Activated CD4-positive, alpha-beta T cell treated with anti-CD3 and anti-CD28 coated beads for 36 hours (primary cell): ENCODE measurements at regions not wholly inside any gene's neighbourhood (a gene's known extent, or its start where the extent isn't known, plus 50 kb on each side); places are given as distances from the start of the nearest gene placed in this dataset.

ENCODE experiments used
- ATAC-seq: fragments of 200-7000 bp; cut with Tn5 transposase; one replicate; pipeline ENCODE4 v1.10.0; 2021; ENCODE audit warnings: mild to moderate bottlenecking, moderate library complexity
- CTCF ChIA-PET: fragments of 350-600 bp; sonication (Branson Sonifier 250); formaldehyde crosslinking; loops from one replicate; lab custom pipeline; 2021; ENCODE audit warnings: antibody characterized with exemption; lab: Charles Lee
- POLR2A ChIA-PET: fragments of 350-600 bp; sonication (Branson Sonifier 250); formaldehyde crosslinking; loops from one replicate; lab custom pipeline; 2021; ENCODE audit warnings: antibody characterized with exemption, inconsistent platforms; lab: Charles Lee
- DNase-seq: peaks from one replicate; pipeline ENCODE4 v3.0.0-alpha.2; 2020
- H3K27ac Mint-ChIP-seq: one replicate; pipeline ENCODE4 v1.8.0; 2021; ENCODE audit warnings: mixed read lengths
- H3K27me3 Mint-ChIP-seq: one replicate; pipeline ENCODE4 v1.8.0; 2021; ENCODE audit warnings: mixed read lengths
- H3K36me3 Mint-ChIP-seq: one replicate; pipeline ENCODE4 v1.8.0; 2021; ENCODE audit warnings: low read depth, mixed read lengths
- H3K4me1 Mint-ChIP-seq: one replicate; pipeline ENCODE4 v1.8.0; 2021; ENCODE audit warnings: mixed read lengths
- H3K4me3 Mint-ChIP-seq: one replicate; pipeline ENCODE4 v1.8.0; 2021; ENCODE audit warnings: mild to moderate bottlenecking, moderate library complexity, mixed read lengths
- H3K9me3 Mint-ChIP-seq: one replicate; pipeline ENCODE4 v1.8.0; 2021; ENCODE audit warnings: low read depth, mixed read lengths
- intact Hi-C, 2 experiments: fragments of 100-400 bp; cut with DNase I in 1 of 2; cut with micrococcal nuclease in 1 of 2; formaldehyde crosslinking; loops; one replicate each; pipeline versions ENCODE4 v1.14.2 to v1.15.1; 2022 to 2024; cut with DNase I, micrococcal nuclease

DNA sequence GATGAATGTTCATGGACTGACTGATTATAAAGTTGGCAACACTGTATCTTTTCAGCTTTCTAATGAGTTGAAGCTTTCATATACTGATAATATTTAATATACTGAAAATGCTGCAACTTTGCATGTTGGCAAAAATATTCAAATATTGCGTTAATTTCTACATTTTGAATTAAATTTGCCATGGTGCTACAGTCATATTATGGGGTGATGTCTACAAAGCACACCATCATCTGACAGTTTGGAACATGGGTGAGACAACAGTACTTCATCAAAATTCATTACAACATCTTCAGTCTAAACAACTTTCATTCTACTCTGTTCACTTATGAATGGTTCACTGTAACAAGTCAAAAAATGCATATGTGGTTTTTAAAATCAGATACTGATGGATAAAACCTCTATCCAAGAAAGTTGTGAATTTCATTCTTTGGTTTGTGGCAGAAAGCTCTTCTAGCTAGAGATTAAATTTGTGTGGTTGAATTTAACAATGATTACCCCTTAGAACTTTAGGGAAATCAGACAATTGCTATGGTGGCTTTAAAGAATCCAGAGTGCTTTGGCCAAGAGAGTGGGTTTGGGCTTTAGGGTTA is 136.4 kb downstream of the TMEM26 start:
- ChIA-PET POLR2A (no interaction called here), CTCF (no interaction called here)
- H3K27me3 Mint-ChIP-seq = no peaks in the 10 kb centered on the region
- no peak overlapping the region for H3K4me3 Mint-ChIP-seq
- H3K36me3 Mint-ChIP-seq = no peaks in the 10 kb centered on the region
- ATAC-seq (no peak), DNase-seq (no peak)
- no peak overlapping the region for H3K27ac Mint-ChIP-seq
- intact Hi-C loops = no loop called here
- no peaks in the 10 kb centered on the region for H3K9me3 Mint-ChIP-seq
- peaks cover 15% of the 10 kb centered on the region for H3K4me1 Mint-ChIP-seq

DNA sequence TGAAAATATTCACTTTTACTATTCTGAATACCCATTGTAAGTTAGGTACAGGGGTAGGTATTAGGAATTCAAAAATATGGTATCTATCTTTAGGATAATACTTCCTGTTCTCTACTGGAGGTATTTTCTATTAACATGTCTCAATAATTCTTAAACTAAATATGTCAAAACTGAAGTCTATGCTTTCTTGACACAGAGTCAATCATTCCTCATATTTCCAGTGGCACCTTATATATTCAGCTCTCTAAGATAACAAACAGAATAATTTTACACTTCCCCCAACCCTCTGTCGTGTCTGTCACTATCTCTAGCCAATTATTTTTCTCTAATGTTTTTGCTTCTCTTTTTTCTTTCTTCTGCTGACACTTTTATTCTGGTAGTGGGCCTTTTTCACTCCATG is 138.9 kb downstream of the TMEM26 start:
- ATAC-seq = no peak
- CTCF ChIA-PET = no interaction called here
- no peak for DNase-seq

DNA sequence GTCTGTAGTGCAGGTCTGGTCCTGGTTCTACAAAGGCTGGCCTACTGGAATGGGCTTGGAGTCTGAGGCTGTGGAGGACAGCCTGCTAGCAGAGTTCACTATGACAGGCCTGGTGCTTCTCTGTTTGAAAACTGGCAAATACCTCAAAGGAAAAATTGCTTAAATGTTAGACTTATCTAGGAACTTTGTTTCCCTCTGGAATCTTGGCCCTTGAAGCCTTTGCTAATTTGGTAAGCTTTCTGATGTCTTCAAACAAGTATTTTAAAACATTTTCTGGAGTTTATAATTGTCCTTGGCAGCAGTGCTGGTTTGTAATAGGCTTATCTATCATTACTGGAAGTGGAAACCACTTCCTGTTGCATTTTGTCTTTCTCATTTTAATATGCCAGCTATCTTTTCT is 139.7 kb downstream of the TMEM26 start:
- ATAC-seq (no peak), DNase-seq (no peak)
- H3K4me1 Mint-ChIP-seq = peaks cover 15% of the 10 kb centered on the region
- H3K27me3 Mint-ChIP-seq = no peaks in the 10 kb centered on the region
- POLR2A ChIA-PET = no interaction called here
- H3K36me3 Mint-ChIP-seq = no peaks in the 10 kb centered on the region
- H3K27ac Mint-ChIP-seq = no peak overlapping the region
- H3K4me3 Mint-ChIP-seq = no peak overlapping the region
- CTCF ChIA-PET = no interaction called here
- intact Hi-C loops = no loop called here
- no peaks in the 10 kb centered on the region for H3K9me3 Mint-ChIP-seq

More for the DNA sequence above, 138.9 kb downstream of the TMEM26 start:
- POLR2A ChIA-PET = no interaction called here
- H3K9me3 Mint-ChIP-seq = no peaks in the 10 kb centered on the region
- H3K36me3 Mint-ChIP-seq = no peaks in the 10 kb centered on the region
- no peak overlapping the region for H3K4me3 Mint-ChIP-seq
- H3K27me3 Mint-ChIP-seq = no peaks in the 10 kb centered on the region
- H3K4me1 Mint-ChIP-seq = peaks cover 15% of the 10 kb centered on the region
- no peak overlapping the region for H3K27ac Mint-ChIP-seq
- intact Hi-C loops = no loop called here

GRCh38 chr10:61304746-61305145 is 148.4 kb downstream of the TMEM26 start:
- H3K27me3 Mint-ChIP-seq = no peaks in the 10 kb centered on the region
- H3K9me3 Mint-ChIP-seq = no peaks in the 10 kb centered on the region
- POLR2A ChIA-PET = no interaction called here
- H3K4me1 Mint-ChIP-seq = no peaks in the 10 kb centered on the region
- DNase-seq = no peak
- ATAC-seq = no peak
- no peak overlapping the region for H3K4me3 Mint-ChIP-seq
- intact Hi-C loops = no loop called here
- CTCF ChIA-PET = no interaction called here
- H3K36me3 Mint-ChIP-seq = no peaks in the 10 kb centered on the region
- no peak overlapping the region for H3K27ac Mint-ChIP-seq

DNA sequence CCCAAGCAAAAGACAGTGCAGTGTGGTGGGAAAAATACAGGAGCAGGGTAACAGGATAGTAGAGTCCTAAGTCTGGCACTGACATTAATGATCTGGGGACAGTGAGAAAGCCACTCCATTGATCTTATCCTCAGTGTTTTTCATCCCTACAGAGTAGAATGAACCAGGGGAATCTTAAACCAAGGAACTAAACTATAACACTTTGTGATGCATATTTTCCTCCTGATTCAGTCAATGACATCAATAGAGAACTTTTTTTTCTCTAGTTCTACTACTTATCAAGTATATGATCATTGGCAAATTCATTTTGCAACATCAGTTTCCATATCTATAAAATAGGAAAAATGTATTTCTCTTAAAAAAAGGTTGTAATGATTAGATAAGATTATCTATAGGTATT is 151.1 kb downstream of the TMEM26 start:
- H3K4me1 Mint-ChIP-seq = no peaks in the 10 kb centered on the region
- no peaks in the 10 kb centered on the region for H3K36me3 Mint-ChIP-seq
- H3K27ac Mint-ChIP-seq = no peak overlapping the region
- DNase-seq = no peak
- H3K27me3 Mint-ChIP-seq = no peaks in the 10 kb centered on the region
- CTCF ChIA-PET = interaction anchor here (0.6 kb wide), 1 partner anchor 166 kb away, joined by 3 read pairs; no protein-coding TSS in a partner anchor
- intact Hi-C loops = no loop called here
- POLR2A ChIA-PET = no interaction called here
- peaks cover 9% of the 10 kb centered on the region for H3K9me3 Mint-ChIP-seq
- ATAC-seq = no peak
- no peak overlapping the region for H3K4me3 Mint-ChIP-seq

- no peaks in the 10 kb centered on the region for H3K27me3 Mint-ChIP-seq
Observed at GRCh38 chr10:61301575-61301974, 151.6 kb downstream of the TMEM26 start.

GRCh38 chr10:61299841-61300240 is 153.3 kb downstream of the TMEM26 start:
- no peaks in the 10 kb centered on the region for H3K36me3 Mint-ChIP-seq
- ATAC-seq = no peak
- CTCF ChIA-PET = no interaction called here

More at GRCh38 chr10:61301575-61301974, 151.6 kb downstream of the TMEM26 start:
- peaks cover 9% of the 10 kb centered on the region for H3K9me3 Mint-ChIP-seq
- H3K36me3 Mint-ChIP-seq = no peaks in the 10 kb centered on the region
- ChIA-PET POLR2A (no interaction called here), CTCF (no interaction called here)
- intact Hi-C loops = no loop called here
- H3K27ac Mint-ChIP-seq = no peak overlapping the region
- H3K4me3 Mint-ChIP-seq = no peak overlapping the region
- no peaks in the 10 kb centered on the region for H3K4me1 Mint-ChIP-seq
- no peak for ATAC-seq
- DNase-seq = no peak

GRCh38 chr10:61299156-61299555 is 154.0 kb downstream of the TMEM26 start:
- Mint-ChIP-seq H3K9me3 (peaks cover 9% of the 10 kb centered on the region), H3K27me3 (no peaks in the 10 kb centered on the region), H3K27ac (no peak overlapping the region), H3K4me3 (no peak overlapping the region), H3K4me1 (no peaks in the 10 kb centered on the region), H3K36me3 (no peaks in the 10 kb centered on the region)
- ATAC-seq (no peak), DNase-seq (no peak)
- ChIA-PET POLR2A (no interaction called here), CTCF (interaction anchor here (1.4 kb wide), 1 partner anchor 15 kb away, joined by 4 read pairs; no protein-coding TSS in a partner anchor)
- intact Hi-C loops = no loop called here

More at GRCh38 chr10:61299841-61300240, 153.3 kb downstream of the TMEM26 start:
- intact Hi-C loops = no loop called here
- DNase-seq = no peak
- Mint-ChIP-seq H3K9me3 (peaks cover 9% of the 10 kb centered on the region), H3K4me3 (no peak overlapping the region), H3K27me3 (no peaks in the 10 kb centered on the region), H3K27ac (no peak overlapping the region), H3K4me1 (no peaks in the 10 kb centered on the region)
- POLR2A ChIA-PET = no interaction called here

DNA sequence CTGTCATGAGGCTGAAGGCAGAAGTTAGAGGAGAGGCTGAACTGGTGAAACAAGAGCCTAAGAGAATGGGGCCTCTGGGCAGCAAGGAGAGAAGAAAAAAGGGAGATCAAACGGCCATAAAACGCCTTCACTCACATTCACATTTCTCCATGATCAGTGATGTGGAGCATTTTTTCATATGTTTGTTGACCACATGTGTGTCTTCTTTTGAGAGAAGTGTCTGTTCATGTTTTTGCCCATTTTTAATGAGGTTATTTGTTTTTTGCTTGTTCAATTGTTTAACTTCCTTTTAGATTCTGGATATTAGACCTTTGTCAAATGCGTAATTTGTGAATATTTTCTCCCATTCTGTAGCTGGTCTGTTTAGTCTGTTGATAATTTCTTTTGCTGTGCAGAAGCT is 155.0 kb downstream of the TMEM26 start:
- no peak for DNase-seq
- no peak overlapping the region for H3K27ac Mint-ChIP-seq
- no peaks in the 10 kb centered on the region for H3K36me3 Mint-ChIP-seq
- no peak for ATAC-seq
- H3K27me3 Mint-ChIP-seq = no peaks in the 10 kb centered on the region
- H3K4me1 Mint-ChIP-seq = no peaks in the 10 kb centered on the region
- POLR2A ChIA-PET = no interaction called here
- no peak overlapping the region for H3K4me3 Mint-ChIP-seq
- intact Hi-C loops = no loop called here
- peaks cover 9% of the 10 kb centered on the region for H3K9me3 Mint-ChIP-seq
- CTCF ChIA-PET = interaction anchor here (1.4 kb wide), 1 partner anchor 14 kb away, joined by 4 read pairs; no protein-coding TSS in a partner anchor

DNA sequence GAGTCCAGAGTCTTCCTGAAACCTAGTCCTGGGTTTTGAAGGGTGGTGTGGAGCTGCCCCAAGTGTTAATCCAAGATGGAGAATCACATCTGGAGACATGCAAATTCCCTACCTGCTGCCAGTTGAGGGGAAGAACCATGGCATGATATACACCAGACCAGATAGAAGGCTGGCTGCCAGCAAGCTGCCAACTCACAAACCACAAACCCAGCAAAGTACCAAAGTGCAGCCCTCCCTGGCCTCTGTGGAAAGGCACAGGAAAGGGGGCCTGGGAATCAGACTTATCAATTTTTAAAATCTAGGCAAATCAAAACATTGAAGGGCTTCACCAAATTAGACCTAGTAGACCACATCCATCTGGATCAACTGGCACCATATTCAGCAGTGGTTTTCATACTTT is 157.0 kb downstream of the TMEM26 start:
- Mint-ChIP-seq H3K4me3 (no peak overlapping the region), H3K27ac (no peak overlapping the region), H3K4me1 (no peaks in the 10 kb centered on the region), H3K9me3 (peaks cover 9% of the 10 kb centered on the region), H3K36me3 (no peaks in the 10 kb centered on the region), H3K27me3 (no peaks in the 10 kb centered on the region)
- intact Hi-C loops = no loop called here
- ChIA-PET POLR2A (no interaction called here), CTCF (no interaction called here)
- ATAC-seq (no peak), DNase-seq (no peak)

DNA sequence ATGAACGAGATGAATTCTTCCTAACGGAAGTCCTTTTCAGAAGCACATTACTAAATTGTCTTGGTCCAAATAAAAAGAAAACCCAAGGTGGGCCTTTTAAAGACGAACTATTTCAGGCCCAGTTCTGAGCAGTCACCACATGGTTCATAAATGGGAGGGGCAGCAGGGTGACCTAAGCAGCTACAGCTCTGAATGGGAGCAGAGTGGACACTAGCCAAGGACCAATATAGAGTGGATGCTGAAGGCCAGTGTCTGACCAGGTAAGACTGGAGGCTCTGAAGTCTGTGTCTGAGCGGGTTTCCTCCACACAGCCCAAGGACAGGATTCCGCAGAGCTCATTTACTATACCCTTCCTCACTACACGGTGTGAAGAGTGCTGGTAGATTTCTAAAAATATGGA is 159.1 kb downstream of the TMEM26 start:
- Mint-ChIP-seq H3K27ac (no peak overlapping the region), H3K27me3 (no peaks in the 10 kb centered on the region), H3K36me3 (no peaks in the 10 kb centered on the region), H3K4me1 (no peaks in the 10 kb centered on the region), H3K9me3 (peaks cover 11% of the 10 kb centered on the region), H3K4me3 (no peak overlapping the region)
- intact Hi-C loops = no loop called here
- DNase-seq (no peak), ATAC-seq (no peak)
- CTCF ChIA-PET = no interaction called here
- POLR2A ChIA-PET = no interaction called here

- POLR2A ChIA-PET = no interaction called here
- ATAC-seq = no peak
- H3K4me3 Mint-ChIP-seq = no peak overlapping the region
- H3K9me3 Mint-ChIP-seq = peaks cover 5% of the 10 kb centered on the region
- no peak for DNase-seq
- intact Hi-C loops = no loop called here
- H3K4me1 Mint-ChIP-seq = peaks cover 15% of the 10 kb centered on the region
- no peak overlapping the region for H3K27ac Mint-ChIP-seq
- H3K36me3 Mint-ChIP-seq = no peaks in the 10 kb centered on the region
- CTCF ChIA-PET = no interaction called here
- H3K27me3 Mint-ChIP-seq = no peaks in the 10 kb centered on the region
Observed at GRCh38 chr10:61289813-61290212, 163.4 kb downstream of the TMEM26 start.
